Keratinocyte (primary cell): ENCODE measurements at regions not wholly inside any gene's neighbourhood (a gene's known extent, or its start where the extent isn't known, plus 50 kb on each side); places are given as distances from the start of the nearest gene placed in this dataset.

ENCODE experiments used
- DNase-seq: peaks from one replicate; pipeline ENCODE4 v3.0.0-alpha.2; 2011; ENCODE audit warnings: low read depth, missing footprints, low spot score
- FAIRE-seq: peaks from 2 replicates; lab custom pipeline; 2011; peaks lifted over from hg19 to GRCh38; lab: Jason Lieb, UNC
- H2AFZ ChIP-seq: 2 replicates; pipeline ENCODE4 v1.6.0; 2012; ENCODE audit warnings: low read length, control low read depth, inconsistent platforms; ENCODE audit not compliant: control insufficient read depth
- H3K27ac ChIP-seq: 2 replicates; pipeline ENCODE4 v1.5.1; 2011; ENCODE audit warnings: low read length; ENCODE audit not compliant: control insufficient read depth, insufficient read depth
- H3K27me3 ChIP-seq: 3 replicates; pipeline ENCODE4 v1.6.0; 2011; ENCODE audit warnings: low read length; ENCODE audit not compliant: control insufficient read depth, insufficient read depth; ENCODE audit errors: extremely low read depth
- H3K36me3 ChIP-seq, 2 experiments: 2 replicates in 1 of 2; 3 replicates in 1 of 2; pipeline ENCODE4 v1.5.1; 2011; ENCODE audit warnings: low read length in 2 of 2, mild to moderate bottlenecking in 1 of 2; ENCODE audit not compliant: control insufficient read depth in 2 of 2, insufficient read depth in 2 of 2; ENCODE audit errors: extremely low read depth in 1 of 2
- H3K4me1 ChIP-seq: 3 replicates; pipeline ENCODE4 v1.5.1; 2011; ENCODE audit warnings: low read length; ENCODE audit not compliant: control insufficient read depth, insufficient read depth; ENCODE audit errors: extremely low read depth
- H3K4me2 ChIP-seq: 3 replicates; pipeline ENCODE4 v1.6.0; 2011; ENCODE audit warnings: low read depth, low read length; ENCODE audit not compliant: control insufficient read depth, insufficient read depth; ENCODE audit errors: extremely low read depth
- H3K4me3 ChIP-seq, 3 experiments: fragments of 200-600 bp in 1 of 3; sonication (generic) in 1 of 3; 2 replicates in 2 of 3; 3 replicates in 1 of 3; pipeline ENCODE4 v1.5.1; 2011 to 2016; ENCODE audit warnings: low read length in 3 of 3, mild to moderate bottlenecking in 3 of 3, control low read depth in 2 of 3, inconsistent platforms in 1 of 3, low read depth in 1 of 3, mixed read lengths in 1 of 3, mixed run types in 1 of 3, moderate library complexity in 1 of 3; ENCODE audit not compliant: control insufficient read depth in 2 of 3, insufficient read depth in 2 of 3; ENCODE audit errors: extremely low read depth in 1 of 3
- H3K79me2 ChIP-seq: 2 replicates; pipeline ENCODE4 v1.6.0; 2012; ENCODE audit warnings: low read length; ENCODE audit not compliant: control insufficient read depth, insufficient read depth
- H3K9ac ChIP-seq: 3 replicates; pipeline ENCODE4 v1.6.0; 2011; ENCODE audit warnings: low read length; ENCODE audit not compliant: control insufficient read depth, insufficient read depth; ENCODE audit errors: extremely low read depth
- H3K9me1 ChIP-seq: 3 replicates; pipeline ENCODE4 v1.6.0; 2011; ENCODE audit warnings: low read length; ENCODE audit not compliant: control insufficient read depth, insufficient read depth; ENCODE audit errors: extremely low read depth
- H3K9me3 ChIP-seq: 2 replicates; pipeline ENCODE4 v1.5.1; 2012; ENCODE audit warnings: low read depth, low read length; ENCODE audit not compliant: control insufficient read depth
- H4K20me1 ChIP-seq: 3 replicates; pipeline ENCODE4 v1.6.0; 2011; ENCODE audit warnings: low read length; ENCODE audit not compliant: control insufficient read depth, insufficient read depth; ENCODE audit errors: extremely low read depth
- CTCF ChIP-seq, 3 experiments: IDR thresholded peaks in 1 of 3; conservative IDR thresholded peaks in 1 of 3; optimal IDR thresholded peaks in 1 of 3; 2 replicates in 2 of 3; 3 replicates in 1 of 3; pipeline versions ENCODE3 to v1.5.1; 2011; ENCODE audit warnings: low read length in 3 of 3, mild to moderate bottlenecking in 3 of 3, moderate library complexity in 2 of 3, control low read depth in 1 of 3, inconsistent platforms in 1 of 3; ENCODE audit not compliant: insufficient read depth in 2 of 3; ENCODE audit errors: extremely low read depth in 1 of 3
- EZH2 ChIP-seq: IDR thresholded peaks from one replicate; pipeline ENCODE4 v1.6.1; 2012; ENCODE audit warnings: inconsistent platforms, mild to moderate bottlenecking, low read length, moderate library complexity
- dilution Hi-C: fragments of 300-500 bp; cut with MboI; formaldehyde crosslinking; loops from one replicate; pipeline ENCODE4 v1.7.0; 2020; ENCODE audit warnings: low sequenced_read_pairs; ENCODE audit not compliant: extremely low pct_ligation_motif_present

- no peaks in the 10 kb centered on the region for H3K36me3 ChIP-seq
- H3K79me2 ChIP-seq = no peaks in the 10 kb centered on the region
- H3K27me3 ChIP-seq = no peaks in the 10 kb centered on the region
- no peaks in the 10 kb centered on the region for H3K4me1 ChIP-seq
- H2AFZ ChIP-seq = no peak overlapping the region
- no peak overlapping the region for H3K4me2 ChIP-seq
- no peaks in the 10 kb centered on the region for H4K20me1 ChIP-seq
- no peak for FAIRE-seq
- no peak overlapping the region for H3K9ac ChIP-seq
- TF ChIP-seq CTCF (optimal IDR thresholded peaks at IDR 0.05 in 1 of 3, IDR thresholded peaks at IDR 0.05 in 1 of 3, conservative IDR thresholded peaks at IDR 0.05 in 1 of 3; ENCODE audit: extremely low read depth in 1 of 3, insufficient read depth in 2 of 3, low read length in 3 of 3) (no peak), EZH2 (no peak)
- H3K9me3 ChIP-seq = no peaks in the 10 kb centered on the region
- dilution Hi-C loops = no loop called here
- H3K9me1 ChIP-seq = no peaks in the 10 kb centered on the region
- H3K27ac ChIP-seq = no peak overlapping the region
- DNase-seq = no peak
- H3K4me3 ChIP-seq = no peak overlapping the region
Measured at GRCh38 chr16:9332574-9333148, 241.2 kb downstream of the HAPSTR1 start.

- no peaks in the 10 kb centered on the region for H3K79me2 ChIP-seq
- DNase-seq = no peak
- no peaks in the 10 kb centered on the region for H3K9me3 ChIP-seq
- no peak overlapping the region for H3K9ac ChIP-seq
- no peaks in the 10 kb centered on the region for H4K20me1 ChIP-seq
- H3K4me3 ChIP-seq = no peak overlapping the region
- H3K27ac ChIP-seq = no peak overlapping the region
- no peak overlapping the region for H2AFZ ChIP-seq
- TF ChIP-seq CTCF (optimal IDR thresholded peaks at IDR 0.05 in 1 of 3, IDR thresholded peaks at IDR 0.05 in 1 of 3, conservative IDR thresholded peaks at IDR 0.05 in 1 of 3; ENCODE audit: extremely low read depth in 1 of 3, insufficient read depth in 2 of 3, low read length in 3 of 3) (no peak), EZH2 (no peak)
- no peaks in the 10 kb centered on the region for H3K36me3 ChIP-seq
- H3K4me1 ChIP-seq = no peaks in the 10 kb centered on the region
- no peak overlapping the region for H3K4me2 ChIP-seq
- H3K9me1 ChIP-seq = no peaks in the 10 kb centered on the region
- no peaks in the 10 kb centered on the region for H3K27me3 ChIP-seq
- dilution Hi-C loops = no loop called here
- FAIRE-seq = no peak
Measured at GRCh38 chr16:9333469-9333868, 242.0 kb downstream of the HAPSTR1 start.
